DMS79 (cell line): ENCODE measurements at regions not wholly inside any gene's neighbourhood (a gene's known extent, or its start where the extent isn't known, plus 50 kb on each side); places are given as distances from the start of the nearest gene placed in this dataset.

Experiments
- DNase-seq: peaks from one replicate; lab custom pipeline; 2025; lab: John Stamatoyannopoulos, UW

- no peak for DNase-seq
These were observed 1471.2 kb upstream of the NUDT12 start for GRCh38 chr5:105033637-105034400.

DNA sequence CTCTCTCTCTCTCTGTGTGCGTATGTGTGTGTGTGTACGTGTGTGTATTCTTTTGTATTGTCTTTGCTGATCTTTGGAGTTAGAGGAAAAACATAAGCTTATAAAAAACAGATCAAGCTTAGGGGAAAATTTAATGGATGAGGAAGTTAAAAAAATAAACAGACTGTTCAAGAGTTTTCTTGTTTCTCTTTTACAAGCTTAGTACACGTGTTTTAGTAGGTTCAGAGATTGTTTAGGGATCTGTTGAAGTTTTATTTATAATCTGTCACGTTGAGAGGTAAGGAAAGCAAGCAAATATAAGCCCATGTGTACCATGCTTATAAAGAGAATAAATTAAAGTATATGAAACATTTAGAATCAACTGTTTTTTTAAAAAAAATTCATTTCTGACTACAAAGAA is 1470.3 kb upstream of the NUDT12 start:
- DNase-seq = no peak

GRCh38 chr5:105030153-105030552 is 1467.6 kb upstream of the NUDT12 start:
- DNase-seq = no peak

- no peak for DNase-seq
These were observed 1452.5 kb upstream of the NUDT12 start for GRCh38 chr5:105015098-105015497.

- no peak for DNase-seq
These were observed 1436.0 kb upstream of the NUDT12 start for GRCh38 chr5:104998572-104998971.

DNA sequence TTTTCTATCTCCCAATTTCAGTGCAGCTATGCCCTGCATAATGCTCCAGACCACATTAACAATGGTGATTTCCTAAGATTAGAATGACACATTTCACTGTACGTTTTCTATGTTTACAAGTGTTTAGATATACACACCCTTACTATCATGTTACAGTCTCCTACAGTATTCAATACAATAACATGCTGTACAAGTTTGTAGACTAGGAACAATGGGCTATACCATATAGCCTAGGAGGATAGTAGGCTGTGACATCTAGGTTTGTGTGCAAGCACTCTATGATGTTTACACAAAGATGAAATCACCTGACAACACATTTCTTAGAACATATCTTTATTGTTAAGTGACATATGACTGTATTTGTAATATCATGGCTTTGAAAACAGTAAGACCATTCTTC is 1435.6 kb upstream of the NUDT12 start:
- DNase-seq = no peak

DNA sequence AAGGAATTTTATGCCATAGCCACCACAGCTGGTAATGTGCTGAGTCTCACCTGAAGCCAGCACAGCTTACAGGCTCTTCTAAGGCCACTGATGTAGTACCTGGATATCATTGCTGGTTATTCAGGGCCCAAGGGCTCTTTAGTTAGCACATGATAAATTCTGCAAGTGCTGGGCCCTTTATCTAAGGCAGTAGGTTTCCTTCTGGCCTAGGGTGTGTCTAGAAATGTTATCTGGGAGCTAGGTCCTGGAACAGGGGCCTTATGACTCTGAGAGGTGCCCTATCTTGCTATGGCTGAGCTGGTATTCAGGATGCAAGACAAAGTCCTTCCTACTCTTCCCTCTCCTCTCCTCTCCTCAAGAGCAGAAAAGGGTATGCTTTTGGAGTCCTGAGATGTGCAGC is 1424.5 kb upstream of the NUDT12 start:
- DNase-seq = no peak

DNA sequence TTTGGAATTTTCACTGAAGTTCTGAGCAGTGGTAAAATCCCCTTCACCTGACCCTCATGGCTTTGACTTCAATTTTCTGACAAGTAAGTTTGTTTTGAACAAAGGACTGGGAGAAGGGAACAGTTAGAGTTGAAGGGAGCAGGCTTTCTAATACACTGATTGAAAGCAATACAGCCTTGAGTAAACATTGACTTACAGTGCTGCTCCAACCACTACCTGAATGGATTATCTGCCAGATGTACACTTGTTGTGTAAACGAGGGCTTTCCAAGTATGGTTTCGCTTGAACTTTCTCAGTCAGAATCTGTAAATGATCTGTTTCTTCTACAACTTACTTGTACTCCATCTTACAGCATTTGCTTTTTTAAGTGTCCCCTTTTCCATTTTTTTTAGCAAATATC is 1414.9 kb upstream of the NUDT12 start:
- DNase-seq = no peak

- no peak for DNase-seq
These were observed 1405.3 kb upstream of the NUDT12 start for GRCh38 chr5:104967806-104968410.

DNA sequence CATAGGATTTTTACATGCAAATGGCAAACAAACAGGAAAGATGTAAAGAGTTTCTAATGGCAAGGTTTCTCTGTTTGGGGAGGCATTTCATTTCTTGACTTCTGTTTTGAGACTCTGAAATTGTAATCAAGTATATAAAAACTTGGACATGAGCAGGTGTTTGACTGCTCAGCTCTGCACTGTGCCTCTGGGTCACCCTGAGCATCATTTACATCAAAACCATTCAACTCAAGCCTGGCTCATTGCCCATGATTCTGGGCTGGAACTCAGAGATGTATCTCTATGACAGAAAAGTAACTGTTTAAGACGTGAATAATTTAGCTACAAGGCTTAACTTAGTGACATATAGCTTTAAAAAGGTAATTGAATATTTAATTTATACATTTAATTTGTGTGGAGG is 1402.4 kb upstream of the NUDT12 start:
- DNase-seq = no peak

- no peak for DNase-seq
These were observed 1392.9 kb upstream of the NUDT12 start for GRCh38 chr5:104955479-104955878.

DNA sequence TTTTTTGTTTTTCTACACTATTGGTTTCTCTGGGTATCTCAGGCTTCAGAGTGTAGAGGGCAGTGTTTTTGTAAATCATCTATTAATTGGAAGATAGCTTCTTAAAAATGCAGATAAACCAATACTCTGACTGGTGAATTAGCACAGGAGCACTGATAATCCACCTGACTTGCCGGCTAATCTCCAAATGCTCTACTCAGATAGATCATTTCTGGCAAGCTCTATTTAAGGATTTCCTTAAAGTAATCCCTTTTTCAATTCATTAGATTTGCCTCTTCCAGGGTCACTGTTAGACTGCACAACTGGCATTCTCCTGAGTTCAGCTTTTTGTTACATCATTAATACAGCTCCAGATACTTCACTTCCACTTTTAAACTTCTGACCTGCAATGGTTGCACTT is 1390.3 kb upstream of the NUDT12 start:
- DNase-seq = no peak

DNA sequence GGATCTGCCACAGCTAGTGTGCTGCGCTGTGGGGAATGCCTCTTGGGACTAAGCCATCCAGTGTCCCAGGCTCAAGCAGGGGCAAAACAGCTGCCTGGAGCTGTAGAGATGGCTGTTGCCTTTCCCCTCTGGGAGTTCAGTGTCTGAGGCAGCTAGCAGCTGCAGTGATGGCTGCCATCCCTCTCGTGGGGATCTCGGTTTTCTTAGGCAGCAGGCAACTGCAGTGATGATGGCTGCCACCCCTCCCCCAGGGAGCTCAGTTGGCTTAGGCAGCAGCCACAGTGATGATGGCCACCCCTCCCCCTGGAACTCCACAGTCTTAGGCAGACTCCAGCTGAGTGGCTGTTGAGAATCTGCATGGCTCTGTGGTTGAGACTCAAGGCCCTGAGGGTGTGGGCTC is 1389.2 kb upstream of the NUDT12 start:
- no peak for DNase-seq

DNA sequence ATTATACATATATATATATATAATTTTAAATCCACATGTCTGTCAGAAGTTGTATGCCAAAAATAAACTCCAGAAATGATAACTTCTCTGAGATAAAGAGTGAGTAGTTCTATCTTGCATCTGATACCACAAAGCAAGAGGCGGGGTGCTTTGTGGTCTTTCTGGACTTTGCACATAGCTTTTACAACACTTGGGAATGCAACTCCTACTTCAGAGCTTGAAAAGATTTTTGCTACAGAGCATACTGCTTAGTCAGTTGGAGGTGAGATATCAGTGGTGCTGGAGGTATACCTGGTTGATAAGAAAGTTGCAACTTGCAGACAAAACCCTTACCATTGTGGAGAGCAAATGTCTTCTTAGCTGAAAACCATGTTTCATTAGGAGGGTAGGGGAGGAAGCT is 1384.5 kb upstream of the NUDT12 start:
- no peak for DNase-seq

DNA sequence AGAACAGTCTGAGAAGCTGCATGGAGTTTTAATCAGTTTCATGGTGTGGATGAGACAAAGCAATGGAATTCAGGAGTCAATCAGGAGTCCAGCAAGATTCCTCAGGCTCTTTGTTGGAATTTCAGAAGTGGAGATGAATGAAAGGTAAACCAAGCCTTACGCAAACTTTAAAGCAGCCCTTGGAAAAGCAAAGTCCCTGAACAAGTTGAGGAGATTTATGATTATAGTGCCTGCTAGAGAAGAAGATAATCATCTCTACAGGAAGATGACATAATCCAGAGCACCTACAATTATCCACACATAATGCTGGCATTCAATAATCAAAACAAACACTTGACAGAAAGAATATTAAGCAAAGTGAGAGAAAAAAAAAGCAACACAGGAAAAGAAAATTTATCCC is 1380.1 kb upstream of the NUDT12 start:
- DNase-seq = no peak

DNA sequence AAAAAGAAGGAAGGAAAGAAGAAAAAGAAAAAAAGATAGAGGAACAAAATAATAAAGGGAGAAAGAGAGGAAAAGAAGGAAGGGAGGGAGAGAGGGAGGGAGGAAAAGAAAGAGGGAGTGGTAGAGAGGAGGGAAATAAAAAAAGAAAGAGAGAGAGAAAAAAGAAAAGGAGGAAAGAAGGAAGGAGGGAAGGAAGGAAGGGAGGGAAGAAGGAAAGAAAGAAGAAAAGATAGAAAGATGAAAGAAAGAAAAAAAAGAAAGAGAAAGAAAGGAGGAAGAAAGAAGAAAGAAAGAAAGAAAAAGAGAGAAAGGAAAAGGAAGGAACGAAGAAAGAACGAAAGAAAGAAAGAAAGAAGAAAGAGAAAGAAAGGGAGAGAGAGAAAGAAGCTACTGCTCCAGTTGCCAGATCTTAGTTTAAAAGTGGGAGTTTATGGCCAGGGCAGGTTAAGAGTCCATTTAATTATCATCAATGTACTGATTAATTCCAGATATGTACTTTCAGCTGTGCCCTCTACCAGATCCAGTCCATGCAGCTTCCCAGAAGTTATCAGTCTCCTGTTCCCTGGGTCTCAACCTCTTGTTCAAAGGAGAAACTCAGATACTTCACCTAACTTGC is 1378.5 kb upstream of the NUDT12 start:
- no peak for DNase-seq

DNA sequence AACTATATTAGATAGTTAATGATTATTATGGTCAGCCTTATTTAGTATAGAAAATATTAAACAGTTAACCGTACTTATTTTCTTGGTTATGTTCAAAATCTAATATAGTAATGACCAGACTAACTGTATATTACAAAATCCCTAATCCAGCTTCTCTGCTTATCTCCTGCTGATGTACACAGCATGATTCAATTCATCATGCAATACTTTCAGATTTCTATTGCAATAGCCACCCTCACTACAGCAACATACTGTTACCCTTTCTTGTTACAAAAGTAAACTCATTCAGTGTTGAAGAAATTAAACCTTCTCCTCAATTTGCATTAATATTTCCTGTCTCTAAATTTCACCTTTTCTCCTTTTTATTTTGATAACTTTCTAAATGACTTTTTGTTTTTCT is 1375.0 kb upstream of the NUDT12 start:
- DNase-seq = no peak

DNA sequence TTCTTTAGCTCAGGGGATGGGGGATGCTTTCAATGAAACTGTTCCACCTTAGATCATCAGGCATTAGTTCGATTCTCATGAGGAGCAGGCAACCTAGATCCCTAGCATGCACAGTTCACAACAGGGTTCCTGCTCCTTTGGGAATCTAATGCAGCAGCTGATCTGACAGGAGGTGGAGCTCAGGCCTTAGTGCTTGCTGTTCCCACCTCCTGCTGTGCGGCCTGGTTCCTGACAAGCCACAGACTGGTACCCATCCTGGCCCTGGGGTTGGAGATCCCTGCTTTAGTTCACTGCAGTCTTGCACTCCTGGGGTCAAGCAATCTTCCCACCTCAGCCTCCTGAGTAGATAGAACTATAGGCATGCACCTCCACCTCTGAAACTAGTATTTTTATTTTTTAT is 1369.8 kb upstream of the NUDT12 start:
- no peak for DNase-seq

DNA sequence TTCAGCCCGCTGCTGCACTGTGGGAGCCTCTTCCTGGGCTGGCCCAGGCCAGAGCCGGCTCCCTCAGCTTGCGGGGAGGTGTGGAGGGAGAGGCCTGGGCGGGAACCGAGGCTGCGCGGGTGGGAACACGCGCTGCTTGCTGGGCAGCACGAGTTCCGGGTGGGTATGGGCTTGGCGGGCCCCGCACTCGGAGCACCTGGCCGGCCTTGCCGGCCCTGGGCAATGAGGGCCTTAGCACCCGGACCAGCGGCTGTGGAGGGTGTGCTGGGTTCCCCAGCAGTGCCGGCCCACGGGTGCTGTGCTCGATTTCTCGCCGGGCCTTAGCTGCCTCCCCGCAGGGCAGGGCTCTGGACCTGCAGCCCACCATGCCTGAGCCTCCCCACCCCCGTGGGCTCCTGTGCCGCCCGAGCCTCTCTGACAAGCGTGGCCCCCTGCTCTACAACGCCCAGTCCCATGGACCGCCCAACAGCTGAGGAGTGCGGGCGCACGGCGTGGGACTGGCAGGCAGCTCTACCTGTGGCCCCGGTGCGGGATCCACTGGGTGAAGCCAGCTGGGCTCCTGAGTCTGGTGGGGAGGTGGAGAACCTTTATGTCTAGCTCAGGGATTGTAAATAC is 1366.4 kb upstream of the NUDT12 start:
- no peak for DNase-seq

DNA sequence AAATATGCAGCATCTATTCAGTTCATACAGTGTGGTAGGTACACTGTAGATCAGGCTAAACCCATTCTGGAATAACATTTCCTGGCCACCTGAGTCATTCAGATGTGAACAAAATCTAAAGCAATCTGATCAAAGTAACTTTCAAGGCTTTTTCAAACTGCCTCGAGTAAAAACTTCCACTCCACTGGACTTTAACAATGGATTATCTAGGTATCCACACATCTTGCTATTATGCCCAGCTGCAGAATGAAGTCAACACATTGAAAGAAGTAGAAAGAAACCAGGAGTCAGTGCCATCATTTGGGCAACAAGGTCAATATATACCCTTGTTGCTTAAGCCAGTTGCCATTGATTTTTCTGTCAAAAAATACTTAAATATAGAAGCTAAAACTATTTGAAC is 1352.6 kb upstream of the NUDT12 start:
- DNase-seq = no peak

DNA sequence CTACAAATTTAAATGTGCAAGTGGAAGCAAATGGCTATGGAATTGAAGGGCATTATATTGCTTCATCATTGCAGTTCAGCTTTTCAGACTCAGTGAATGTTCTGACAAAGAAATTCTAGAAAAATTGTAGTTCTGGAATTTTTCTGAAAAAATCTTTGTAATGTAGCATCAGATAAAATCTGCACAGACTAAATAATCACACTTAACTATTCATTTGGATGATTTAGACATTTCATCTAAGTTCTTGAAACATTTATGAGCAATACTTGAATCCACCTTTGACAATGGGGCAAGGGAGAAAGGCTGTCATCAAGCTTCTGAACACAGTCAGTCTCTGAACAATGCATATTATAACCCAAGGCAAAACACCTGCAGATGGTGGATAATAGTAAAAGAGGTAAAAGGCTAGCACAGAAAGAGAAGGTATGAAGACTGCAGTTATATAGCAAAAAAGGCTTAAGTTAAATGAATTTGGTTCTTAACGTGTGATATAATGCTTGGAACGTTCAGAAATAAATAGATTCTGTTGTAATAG is 1352.0 kb upstream of the NUDT12 start:
- no peak for DNase-seq

DNA sequence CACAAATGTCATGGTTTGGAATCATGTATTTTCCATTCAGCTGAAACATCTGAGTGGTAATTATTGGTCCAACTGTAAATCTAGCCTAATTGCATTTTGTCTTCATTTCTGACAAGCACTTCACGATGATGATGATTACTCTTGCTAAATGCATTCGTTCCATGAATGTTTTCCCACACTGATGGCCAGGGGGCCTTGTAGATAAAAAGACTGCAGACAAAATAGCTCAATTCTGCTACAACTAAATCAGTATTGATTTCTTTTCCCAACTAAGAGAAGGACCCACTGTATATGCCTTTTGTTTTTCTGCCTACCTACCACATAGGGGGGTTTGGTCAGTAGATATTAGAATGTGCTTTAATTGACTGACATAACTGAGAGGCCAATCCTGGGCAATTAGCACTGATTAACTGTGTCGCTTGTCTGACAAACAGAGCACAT is 1351.3 kb upstream of the NUDT12 start:
- DNase-seq = no peak

GRCh38 chr5:104909803-104910202 is 1347.2 kb upstream of the NUDT12 start:
- no peak for DNase-seq
